VCaP (cell line): ENCODE measurements at regions not wholly inside any gene's neighbourhood (a gene's known extent, or its start where the extent isn't known, plus 50 kb on each side); places are given as distances from the start of the nearest gene placed in this dataset.
"Not testable (repeated sequence)": the region's sequence is repeated elsewhere in the genome, so short reads cannot be mapped to it uniquely, and the experiment has no call there.

Experiments used
- H3K27ac ChIP-seq: fragments of 450-650 bp; 2 replicates; pipeline ENCODE4 v1.5.1; 2017
- CTCF ChIP-seq: fragments of 450-650 bp; conservative IDR thresholded peaks from 2 replicates; pipeline ENCODE4 v1.5.1; 2017; ENCODE audit warnings: mild to moderate bottlenecking, moderate library complexity

GRCh38 chr4:120277391-120277790 lies 210.7 kb upstream of the MAD2L1 start:
- TF ChIP-seq CTCF, result no peak
- no peak overlapping the region for H3K27ac ChIP-seq

GRCh38 chr4:120266602-120267001 lies 200.0 kb upstream of the MAD2L1 start:
- no peak overlapping the region for H3K27ac ChIP-seq
- no peak for TF ChIP-seq CTCF

GRCh38 chr4:120263618-120264017 lies 197.0 kb upstream of the MAD2L1 start:
- H3K27ac ChIP-seq, result no peak overlapping the region
- no peak for TF ChIP-seq CTCF

GRCh38 chr4:120261117-120261516 lies 194.5 kb upstream of the MAD2L1 start:
- no peak overlapping the region for H3K27ac ChIP-seq
- TF ChIP-seq CTCF, result no peak

GRCh38 chr4:120256112-120256775 lies 189.6 kb upstream of the MAD2L1 start:
- not testable (repeated sequence) for H3K27ac ChIP-seq

- TF ChIP-seq CTCF, result no peak
- no peak overlapping the region for H3K27ac ChIP-seq
Observed at GRCh38 chr4:120238277-120238973, 171.8 kb upstream of the MAD2L1 start.

GRCh38 chr4:120236873-120237272 lies 170.2 kb upstream of the MAD2L1 start:
- H3K27ac ChIP-seq, result no peak overlapping the region
- TF ChIP-seq CTCF, result no peak

GRCh38 chr4:120232050-120232449 lies 165.4 kb upstream of the MAD2L1 start:
- TF ChIP-seq CTCF, result no peak
- H3K27ac ChIP-seq, result no peak overlapping the region
